Body of pancreas (tissue), 4 donors: ENCODE measurements at regions not wholly inside any gene's neighbourhood (a gene's known extent, or its start where the extent isn't known, plus 50 kb on each side); places are given as distances from the start of the nearest gene placed in this dataset.

Experiments used
- CTCF ChIP-seq, 7 experiments: fragments of 450-650 bp in 4 of 7; fragments of 200-600 bp in 3 of 7; sonication (generic) in 3 of 7; IDR thresholded peaks; one replicate each; pipeline ENCODE4 v1.5.1; 2016 to 2019; ENCODE audit warnings: antibody characterized with exemption in 7 of 7
- POLR2A ChIP-seq, 3 donors: fragments of 450-650 bp; IDR thresholded peaks; one replicate each; pipeline ENCODE4 v1.6.1; 2016; ENCODE audit warnings: antibody characterized with exemption in 3 of 3, mild to moderate bottlenecking in 2 of 3

- no peak for TF ChIP-seq POLR2A (IDR thresholded peaks at IDR 0.05)
- no peak for TF ChIP-seq CTCF (IDR thresholded peaks at IDR 0.05)
These were observed 149.1 kb downstream of the PTPN20 start for GRCh38 chr10:47060356-47060755.
